IMR-90 (cell line): ENCODE measurements at regions not wholly inside any gene's neighbourhood (a gene's known extent, or its start where the extent isn't known, plus 50 kb on each side); places are given as distances from the start of the nearest gene placed in this dataset.

Experiments
- ATAC-seq: fragments of 200-7000 bp; cut with Tn5 transposase; 2 replicates; pipeline ENCODE4 v1.9.1; 2020; ENCODE audit warnings: low read depth, mild to moderate bottlenecking, moderate library complexity
- BruUV-seq: library from RNA; stranded (reverse); fragments of 400-500 nt; replicated peaks from 2 replicates; lab custom pipeline; 2021; lab: Mats Ljungman, UMichigan
- CTCF ChIA-PET: fragments of 300-600 bp; formaldehyde crosslinking; extraction: SDS; loops from one replicate; lab custom pipeline; 2021; ENCODE audit warnings: antibody characterized with exemption; lab: Yijun Ruan, JAX
- POLR2A ChIA-PET: fragments of 300-600 bp; sonication (Branson Sonifier 250); formaldehyde crosslinking; loops from one replicate; lab custom pipeline; 2022; ENCODE audit warnings: antibody characterized with exemption; ENCODE audit not compliant: unreplicated experiment; lab: Charles Lee
- DNase-seq: peaks from one replicate; pipeline ENCODE4 v3.0.0; 2013
- H2AFZ ChIP-seq: replicated peaks from 2 replicates; pipeline ENCODE3; 2013; ENCODE audit warnings: low read length, mild to moderate bottlenecking; ENCODE audit not compliant: poor library complexity
- H2AK5ac ChIP-seq: 2 replicates; pipeline ENCODE4 v1.6.1; 2013; ENCODE audit warnings: low read depth, low read length, inconsistent platforms
- H2AK9ac ChIP-seq: replicated peaks from 2 replicates; pipeline ENCODE3; 2013; ENCODE audit warnings: mild to moderate bottlenecking, low read depth, low read length, moderate library complexity; ENCODE audit not compliant: poor library complexity
- H2BK120ac ChIP-seq: 2 replicates; pipeline ENCODE4 v1.6.1; 2013; ENCODE audit warnings: low read depth, low read length, inconsistent platforms
- H2BK15ac ChIP-seq: 3 replicates; pipeline ENCODE4 v1.6.1; 2013; ENCODE audit warnings: low read depth, low read length, inconsistent platforms
- H2BK20ac ChIP-seq: 2 replicates; pipeline ENCODE4 v1.6.1; 2013; ENCODE audit warnings: low read depth, mild to moderate bottlenecking, inconsistent platforms, low read length, moderate library complexity
- H2BK5ac ChIP-seq: 2 replicates; pipeline ENCODE4 v1.6.1; 2013; ENCODE audit warnings: mild to moderate bottlenecking, low read depth, low read length, inconsistent platforms; ENCODE audit not compliant: poor library complexity, severe bottlenecking
- H3K14ac ChIP-seq: replicated peaks from 2 replicates; pipeline ENCODE4 v1.6.1; 2013; ENCODE audit warnings: low read depth, low read length, inconsistent platforms
- H3K18ac ChIP-seq: 2 replicates; pipeline ENCODE4 v1.6.1; 2013; ENCODE audit warnings: low read depth, low read length, control low read depth
- H3K23ac ChIP-seq: 2 replicates; pipeline ENCODE4 v1.6.1; 2013; ENCODE audit warnings: low read depth, low read length, inconsistent platforms
- H3K27ac ChIP-seq: 2 replicates; pipeline ENCODE4 v1.5.1; 2013; ENCODE audit warnings: mild to moderate bottlenecking, control low read depth, low read length; ENCODE audit not compliant: insufficient read depth
- H3K27me3 ChIP-seq: 2 replicates; pipeline ENCODE4 v1.6.1; 2013; ENCODE audit warnings: low read length; ENCODE audit not compliant: control insufficient read depth, insufficient read depth
- H3K36me3 ChIP-seq: 2 replicates; pipeline ENCODE4 v1.6.1; 2013; ENCODE audit warnings: low read length, mixed read lengths; ENCODE audit not compliant: control insufficient read depth, insufficient read depth
- H3K4ac ChIP-seq: 2 replicates; pipeline ENCODE4 v1.6.1; 2013; ENCODE audit warnings: low read depth, low read length, inconsistent platforms
- H3K4me1 ChIP-seq: 2 replicates; pipeline ENCODE4 v1.6.1; 2013; ENCODE audit warnings: low read length, mixed read lengths; ENCODE audit not compliant: control insufficient read depth, insufficient read depth
- H3K4me2 ChIP-seq: 2 replicates; pipeline ENCODE4 v1.6.1; 2013; ENCODE audit warnings: low read depth, mild to moderate bottlenecking, control low read depth, low read length, moderate library complexity
- H3K4me3 ChIP-seq: 2 replicates; pipeline ENCODE4 v1.5.1; 2013; ENCODE audit warnings: low read depth, mild to moderate bottlenecking, control low read depth, low read length, moderate library complexity; ENCODE audit not compliant: insufficient read depth
- H3K56ac ChIP-seq: 2 replicates; pipeline ENCODE4 v1.6.1; 2013; ENCODE audit warnings: low read length, inconsistent platforms; ENCODE audit not compliant: insufficient read depth; ENCODE audit errors: extremely low read depth
- H3K79me1 ChIP-seq, 2 experiments: 2 replicates each; pipeline ENCODE4 v1.6.1; 2013; ENCODE audit warnings: low read length in 2 of 2, inconsistent platforms in 1 of 2, low read depth in 1 of 2
- H3K9ac ChIP-seq: 2 replicates; pipeline ENCODE4 v1.6.1; 2013; ENCODE audit warnings: low read depth, low read length, control low read depth
- H3K9me1 ChIP-seq: 2 replicates; pipeline ENCODE4 v1.6.1; 2013; ENCODE audit warnings: low read length, inconsistent platforms; ENCODE audit not compliant: insufficient read depth
- H3K9me3 ChIP-seq: 2 replicates; pipeline ENCODE4 v1.6.1; 2013; ENCODE audit warnings: low read length; ENCODE audit not compliant: control insufficient read depth, insufficient read depth
- H4K20me1 ChIP-seq: 2 replicates; pipeline ENCODE4 v1.6.1; 2013; ENCODE audit warnings: low read length, inconsistent platforms; ENCODE audit not compliant: insufficient read depth
- H4K5ac ChIP-seq: 2 replicates; pipeline ENCODE4 v1.6.1; 2013; ENCODE audit warnings: mild to moderate bottlenecking, low read depth, low read length, control low read depth
- H4K8ac ChIP-seq, 2 experiments: 2 replicates each; pipeline ENCODE4 v1.6.1; 2013; ENCODE audit warnings: low read depth in 2 of 2, low read length in 2 of 2, control low read depth in 1 of 2, inconsistent platforms in 1 of 2
- H4K91ac ChIP-seq: 2 replicates; pipeline ENCODE4 v1.6.1; 2013; ENCODE audit warnings: low read depth, low read length, inconsistent platforms; ENCODE audit not compliant: insufficient read depth
- NFE2L2 ChIP-seq: fragments of 150-350 bp; IDR thresholded peaks from 2 replicates; pipeline ENCODE4 v1.6.1; 2016; ENCODE audit warnings: low read depth, mild to moderate bottlenecking, low read length
- dilution Hi-C: fragments of 300-500 bp; cut with HindIII; formaldehyde crosslinking; loops from one replicate; pipeline ENCODE4 v1.14.3; 2018; ENCODE audit warnings: low sequenced_read_pairs; ENCODE audit not compliant: unreplicated experiment
- in situ Hi-C: fragments of 300-500 bp; cut with MboI; formaldehyde crosslinking; loops from 3 replicates; pipeline ENCODE4 v1.14.3; 2019; ENCODE audit warnings: low sequenced_read_pairs, inconsistent platforms, mixed read lengths
- intact Hi-C: fragments of 100-400 bp; cut with micrococcal nuclease; formaldehyde crosslinking; loops from 2 replicates; pipeline ENCODE4 v1.10.0; 2022

DNA sequence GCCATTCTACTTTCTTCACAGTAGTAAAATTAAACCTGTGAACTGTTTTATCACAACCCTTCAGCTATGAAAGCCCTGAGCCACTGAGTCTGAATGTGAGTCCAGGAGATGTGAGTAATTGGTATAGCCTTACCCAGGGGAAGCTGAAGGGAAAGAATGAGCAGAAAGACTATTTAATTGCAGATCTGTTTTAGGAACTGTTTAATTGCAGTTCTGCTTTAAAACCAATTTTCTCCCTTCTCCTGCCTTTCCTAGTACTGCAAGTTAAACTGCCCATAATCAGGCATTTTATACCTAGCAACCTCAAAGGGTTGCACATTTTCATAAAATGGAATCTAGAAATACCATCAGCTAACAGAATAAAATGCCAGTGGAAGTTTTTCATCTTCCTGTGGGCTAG, 476.7 kb downstream of the OCA2 start:
- no TSS peak for BruUV-seq
- dilution Hi-C loops (no loop called here), intact Hi-C loops (no loop called here), in situ Hi-C loops (no loop called here)
- no peak for ATAC-seq
- Histone ChIP-seq H4K5ac (no peak overlapping the region), H2BK120ac (no peak overlapping the region), H3K4ac (no peak overlapping the region), H3K9ac (no peak overlapping the region), H3K4me2 (no peak overlapping the region), H3K23ac (no peak overlapping the region), H4K8ac (no peak overlapping the region), H2BK5ac (no peak overlapping the region), H3K79me1 (no peaks in the 10 kb centered on the region), H2AK9ac (no peak overlapping the region), H3K27ac (no peak overlapping the region), H3K18ac (no peak overlapping the region), H4K20me1 (no peaks in the 10 kb centered on the region), H3K36me3 (no peaks in the 10 kb centered on the region), H3K27me3 (no peaks in the 10 kb centered on the region), H2AFZ (no peak overlapping the region), H2BK15ac (no peak overlapping the region), H3K56ac (no peak overlapping the region), H3K4me1 (no peaks in the 10 kb centered on the region), H2BK20ac (no peak overlapping the region), H3K9me3 (peaks cover 9% of the 10 kb centered on the region), H3K14ac (no peak overlapping the region), H4K91ac (no peak overlapping the region), H3K4me3 (no peak overlapping the region), H3K9me1 (no peaks in the 10 kb centered on the region), H2AK5ac (no peak overlapping the region)
- CTCF ChIA-PET, result no interaction called here
- no peak for DNase-seq
- POLR2A ChIA-PET, result no interaction called here
- TF ChIP-seq NFE2L2, result no peak
